GM19238 (cell line): ENCODE measurements at regions not wholly inside any gene's neighbourhood (a gene's known extent, or its start where the extent isn't known, plus 50 kb on each side); places are given as distances from the start of the nearest gene placed in this dataset.

ENCODE experiments used
- DNase-seq: peaks from one replicate; pipeline ENCODE4 v3.0.0; 2011; ENCODE audit warnings: low spot score; ENCODE audit not compliant: insufficient read length

DNA sequence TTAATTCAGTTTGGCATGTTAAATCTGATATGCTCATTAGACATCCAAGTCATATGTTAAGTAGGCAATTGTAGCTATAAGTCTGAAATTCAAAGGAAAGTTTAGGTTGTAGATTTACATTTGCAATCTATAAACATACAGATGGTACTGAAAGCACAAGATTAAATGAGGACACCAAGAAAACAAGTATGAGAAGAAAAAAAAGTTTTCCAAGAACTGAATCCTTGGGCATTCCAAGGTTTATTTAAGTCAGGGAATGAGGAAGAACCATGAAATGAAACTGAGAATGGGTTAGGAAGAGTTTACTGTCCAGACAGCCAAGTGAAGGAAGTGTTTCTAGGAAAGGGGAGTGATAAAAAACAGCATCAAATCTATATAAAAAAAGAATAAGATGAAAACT, 756.1 kb upstream of the DPPA4 start:
- DNase-seq = no peak

DNA sequence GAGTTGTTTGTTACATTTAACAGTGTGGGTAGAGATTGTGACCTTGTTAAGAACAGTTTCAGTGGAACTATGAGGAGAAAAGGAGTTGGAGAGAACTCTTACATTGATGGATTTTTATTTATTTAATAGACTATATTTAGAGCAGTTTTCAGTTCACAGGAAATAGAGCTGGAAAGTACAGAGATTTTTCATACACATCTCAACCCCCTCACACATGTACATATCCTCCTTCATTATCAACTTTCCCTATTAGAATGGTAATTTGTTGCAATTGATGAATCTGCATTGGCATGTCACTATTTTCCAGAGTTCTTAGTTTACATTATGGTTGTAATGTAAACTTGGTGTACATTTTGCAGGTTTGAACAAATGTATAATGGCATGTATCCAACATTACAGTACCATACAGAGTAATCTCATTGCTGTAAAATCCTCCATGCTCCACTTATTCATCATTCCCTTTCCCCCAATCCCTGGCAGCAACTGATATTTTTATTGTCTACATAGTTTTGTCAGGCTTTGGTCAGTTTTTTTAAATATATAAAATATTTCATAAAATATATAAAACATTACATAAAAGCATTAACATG, 756.6 kb upstream of the DPPA4 start:
- no peak for DNase-seq

DNA sequence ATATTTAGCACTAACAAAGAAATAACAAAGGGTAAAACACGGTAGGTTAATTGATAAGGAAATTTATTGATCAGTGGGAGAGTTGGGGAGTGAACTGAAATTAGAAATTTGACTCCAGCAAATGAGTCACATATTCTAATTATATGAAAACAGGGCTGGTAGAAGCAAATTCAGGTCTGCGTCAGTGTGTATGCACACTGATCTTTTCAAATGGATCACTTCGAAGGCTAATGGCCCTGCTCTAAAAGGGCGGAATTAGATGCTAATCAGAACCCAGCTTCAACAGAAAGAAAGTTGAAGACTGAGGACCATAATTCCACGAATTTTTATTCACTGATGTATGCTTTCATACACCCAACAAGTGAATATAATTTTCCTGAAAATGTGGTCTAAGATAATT, 762.4 kb upstream of the DPPA4 start:
- no peak for DNase-seq

DNA sequence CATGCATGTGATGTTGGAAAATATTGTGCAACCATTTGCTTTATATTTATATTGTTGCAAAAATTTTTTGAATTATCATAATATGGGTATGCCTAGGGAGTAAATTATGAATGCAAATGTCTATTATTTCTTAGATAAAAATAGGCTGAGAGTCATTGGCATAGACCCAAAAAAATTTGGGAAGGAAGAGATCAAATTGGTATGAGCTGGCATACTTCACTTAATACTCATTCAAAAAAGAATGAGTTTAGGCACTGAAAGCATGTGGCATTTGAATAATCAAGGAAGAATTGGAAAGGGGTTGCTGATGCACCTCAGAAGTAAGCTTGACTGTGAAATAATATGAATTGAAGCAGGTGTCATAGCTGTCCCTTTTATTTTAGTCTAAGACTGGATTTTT, 764.0 kb upstream of the DPPA4 start:
- DNase-seq = no peak

DNA sequence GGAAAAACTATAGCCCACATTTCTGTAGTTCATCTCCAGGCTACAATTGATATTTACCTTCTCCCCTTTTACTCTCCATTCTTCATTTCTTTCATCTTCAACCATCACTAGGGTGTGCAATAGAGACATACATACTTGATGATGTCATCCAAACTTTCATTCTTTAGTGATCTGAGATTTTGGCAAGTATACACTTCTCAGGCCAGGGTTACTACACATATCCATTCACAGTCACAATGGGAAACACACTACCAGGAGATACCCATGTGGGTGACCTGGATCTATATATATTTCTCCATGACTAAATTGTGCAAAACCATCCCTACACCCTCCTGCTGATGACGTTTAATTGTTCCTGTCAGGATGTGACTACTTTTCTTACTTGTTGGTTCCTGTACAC, 769.5 kb upstream of the DPPA4 start:
- no peak for DNase-seq

DNA sequence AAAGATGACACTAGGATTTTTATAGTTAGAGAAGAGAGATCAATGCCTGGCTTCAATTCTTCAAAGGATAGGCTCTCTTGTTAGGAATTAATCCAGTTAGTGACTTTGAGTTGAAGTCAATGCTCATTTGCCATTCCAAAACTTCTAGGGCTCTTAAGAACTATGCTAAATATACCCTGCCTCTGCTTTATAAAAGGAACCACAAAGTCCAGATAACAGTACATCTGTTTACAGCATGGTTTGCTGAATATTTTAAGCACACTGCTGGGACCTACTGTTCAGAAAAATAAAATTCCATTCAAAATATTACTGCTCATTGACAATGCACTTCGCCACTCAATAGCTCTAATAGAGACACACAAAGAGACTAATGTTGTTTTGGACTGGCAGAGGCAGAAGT, 786.6 kb upstream of the DPPA4 start:
- DNase-seq = no peak

DNA sequence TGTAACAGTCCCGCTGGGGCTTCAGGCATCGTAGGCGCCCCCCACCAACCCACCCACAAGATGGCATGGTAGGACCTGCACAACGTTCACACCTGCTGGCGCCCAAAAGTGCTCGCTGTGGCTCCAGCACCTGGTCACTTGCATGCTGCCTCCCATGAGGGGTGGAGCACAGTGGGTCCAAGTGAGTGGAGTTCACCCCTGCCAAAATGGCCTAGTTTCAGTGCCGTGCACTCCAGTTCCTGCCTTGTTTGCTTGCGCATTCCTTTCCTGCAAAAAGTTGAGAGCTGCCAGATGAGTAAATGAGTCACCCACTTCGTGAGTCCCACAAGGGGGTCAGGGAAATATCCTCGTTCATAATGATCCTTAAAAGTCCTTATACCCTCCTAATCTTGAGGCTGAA, 788.7 kb upstream of the DPPA4 start:
- DNase-seq = no peak

DNA sequence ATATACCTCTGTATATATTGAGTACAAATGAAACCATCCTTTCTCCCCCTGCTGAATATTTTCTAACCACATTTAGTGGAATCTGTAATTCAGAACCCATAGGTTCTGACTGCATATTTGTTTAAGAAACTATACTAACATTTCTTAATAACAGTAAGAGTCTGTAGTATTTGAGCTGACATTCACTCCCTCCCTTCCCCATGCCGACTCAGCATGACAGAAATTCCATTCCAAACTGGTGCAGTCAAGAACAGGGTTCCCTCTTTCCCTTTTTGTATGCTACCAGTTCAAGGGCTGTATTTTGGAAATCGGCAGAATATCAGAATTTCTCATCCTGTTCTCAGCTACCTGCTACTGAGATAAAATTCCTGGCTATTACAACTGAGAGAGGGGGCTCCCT, 796.6 kb upstream of the DPPA4 start:
- DNase-seq = no peak

DNA sequence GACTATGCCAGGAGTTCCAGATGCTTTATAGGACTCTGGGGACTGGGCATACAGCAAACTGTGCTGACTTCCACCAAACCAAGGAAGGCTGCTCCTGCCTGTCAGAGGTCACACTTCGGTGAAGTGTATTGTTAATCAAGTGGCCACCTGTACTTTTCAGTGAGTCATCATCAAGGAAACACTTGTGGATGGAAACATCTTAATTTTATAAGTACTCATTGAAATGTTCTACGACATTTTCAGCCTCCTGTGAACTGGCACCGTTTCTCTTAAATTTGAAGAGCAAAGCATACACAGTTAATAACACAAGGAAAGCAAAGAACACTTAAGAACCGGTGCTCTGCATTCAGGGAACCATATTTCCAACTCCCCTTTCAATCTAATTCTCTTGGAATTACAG, 801.7 kb upstream of the DPPA4 start:
- DNase-seq = no peak

DNA sequence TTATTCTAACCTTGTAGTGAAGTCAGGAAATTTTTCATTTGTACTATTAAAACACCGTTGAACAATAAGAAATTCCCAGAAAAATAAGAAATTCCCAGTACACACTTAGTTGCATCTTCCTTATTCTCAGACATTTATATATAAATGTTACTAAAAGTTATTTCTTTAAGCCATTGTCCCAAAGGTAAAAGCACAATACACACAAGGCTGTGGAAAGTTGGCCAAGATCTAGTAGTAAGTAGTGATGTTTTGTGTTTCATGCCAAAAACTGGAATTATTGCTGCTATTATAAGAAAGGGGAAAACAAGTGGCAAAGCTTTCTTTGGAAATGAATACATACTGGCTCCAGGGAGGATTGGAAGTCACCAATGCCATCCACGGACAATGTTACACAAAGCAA, 802.5 kb upstream of the DPPA4 start:
- no peak for DNase-seq

DNA sequence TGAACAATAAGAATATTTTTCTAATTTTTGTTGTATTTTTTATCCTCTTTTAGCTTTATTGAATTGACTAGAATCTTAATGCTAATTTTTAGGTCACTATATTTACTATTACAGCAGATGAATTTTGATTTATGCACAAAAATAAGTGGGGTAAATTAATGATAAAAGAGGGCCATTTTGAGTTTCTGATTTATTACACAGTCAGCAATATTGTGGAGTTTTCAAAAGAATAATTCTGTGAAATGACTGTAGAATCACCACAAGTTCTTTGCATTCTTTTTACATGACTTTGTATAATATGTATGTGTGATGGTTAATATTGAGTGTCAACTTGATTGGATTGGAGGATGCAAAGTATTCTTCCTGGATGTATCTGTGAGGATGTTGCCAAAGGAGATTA, 812.4 kb upstream of the DPPA4 start:
- no peak for DNase-seq

DNA sequence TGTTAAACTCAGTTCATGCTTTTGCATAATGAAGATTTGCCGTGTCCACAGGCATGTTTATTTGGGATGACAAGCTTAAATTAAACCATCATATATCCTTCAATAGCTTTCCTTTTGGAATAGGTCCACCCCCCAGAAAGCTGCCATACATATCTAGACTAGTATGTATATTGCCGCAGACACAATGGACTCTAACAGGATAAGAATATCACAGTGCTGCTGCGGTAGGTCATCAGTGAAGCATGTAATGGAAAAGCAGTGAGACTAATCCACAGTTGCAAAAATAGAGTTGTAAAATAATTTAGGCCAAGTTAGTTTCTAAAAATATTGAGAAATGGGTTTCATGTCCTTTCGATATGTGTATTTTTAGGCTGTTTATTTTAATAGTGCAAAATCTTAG, 819.9 kb upstream of the DPPA4 start:
- DNase-seq = no peak

DNA sequence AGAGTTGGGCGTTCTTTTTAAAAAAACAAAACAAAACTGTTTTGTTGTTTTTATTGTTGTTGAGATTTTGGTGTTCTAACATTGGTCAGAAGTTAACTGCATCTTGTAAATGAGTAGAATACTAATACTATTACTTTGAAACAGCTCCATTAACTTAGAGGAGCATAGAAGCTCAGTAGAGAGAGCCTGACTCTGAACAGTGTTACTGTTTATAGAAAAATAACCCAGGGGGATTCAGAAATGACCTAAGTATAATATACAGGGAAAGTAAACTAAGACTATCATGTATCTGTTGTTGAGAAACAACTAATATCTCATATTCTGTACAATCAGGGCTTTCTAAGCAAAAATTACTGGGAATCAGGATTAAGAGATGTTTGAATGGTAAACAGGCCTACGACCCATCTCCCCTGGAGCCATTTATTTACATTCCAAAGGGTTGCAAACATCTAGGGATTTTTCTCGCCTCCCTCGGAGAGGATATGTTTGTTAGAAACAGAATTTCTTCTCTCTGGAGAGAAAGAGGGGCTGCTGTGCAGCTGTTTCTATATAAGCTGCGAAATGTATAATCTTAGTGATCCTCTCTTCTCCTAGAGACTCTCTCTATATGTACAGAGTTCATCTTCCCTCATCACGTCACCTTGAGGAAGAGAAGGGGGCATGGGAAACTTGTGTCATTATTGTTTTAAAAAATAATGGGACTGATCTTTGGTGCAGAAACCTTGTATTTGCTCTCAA, 827.5 kb upstream of the DPPA4 start:
- no peak for DNase-seq

DNA sequence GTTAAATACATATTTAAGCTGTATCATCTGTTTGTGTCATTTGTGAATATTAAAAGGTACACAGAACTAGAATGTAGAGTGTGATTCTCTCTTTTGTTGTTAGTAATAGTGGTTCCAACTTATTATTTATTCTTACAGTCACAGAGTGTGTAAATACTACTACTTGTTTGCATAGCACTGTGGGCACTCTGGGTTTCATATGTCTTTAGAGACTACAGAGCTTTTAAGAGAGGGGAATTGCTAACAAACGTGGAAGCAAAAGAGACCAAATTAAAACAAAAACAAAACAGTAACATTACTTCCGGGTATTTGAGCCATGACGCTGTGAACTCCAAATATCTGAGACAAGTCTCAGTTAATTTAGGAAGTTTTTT, 828.0 kb upstream of the DPPA4 start:
- no peak for DNase-seq

DNA sequence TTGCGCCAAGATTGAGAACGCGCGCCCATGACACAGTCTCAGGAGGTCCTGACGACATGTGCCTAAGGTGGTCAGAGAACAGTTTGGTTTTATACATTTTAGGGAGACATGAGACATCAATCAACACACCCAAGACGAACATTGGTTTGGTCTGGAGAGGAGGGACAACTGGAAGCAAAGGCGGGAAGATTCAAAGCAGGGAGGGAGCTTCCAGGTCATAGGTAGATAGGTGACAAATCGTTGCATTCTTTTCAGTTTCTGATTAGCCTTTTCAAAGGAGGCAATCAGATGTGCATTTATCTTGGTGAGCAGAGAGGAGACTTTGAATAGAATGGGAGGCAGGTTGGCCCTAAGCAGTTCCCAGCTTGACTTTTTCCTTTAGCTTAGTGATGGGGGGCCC, 828.4 kb upstream of the DPPA4 start:
- no peak for DNase-seq

DNA sequence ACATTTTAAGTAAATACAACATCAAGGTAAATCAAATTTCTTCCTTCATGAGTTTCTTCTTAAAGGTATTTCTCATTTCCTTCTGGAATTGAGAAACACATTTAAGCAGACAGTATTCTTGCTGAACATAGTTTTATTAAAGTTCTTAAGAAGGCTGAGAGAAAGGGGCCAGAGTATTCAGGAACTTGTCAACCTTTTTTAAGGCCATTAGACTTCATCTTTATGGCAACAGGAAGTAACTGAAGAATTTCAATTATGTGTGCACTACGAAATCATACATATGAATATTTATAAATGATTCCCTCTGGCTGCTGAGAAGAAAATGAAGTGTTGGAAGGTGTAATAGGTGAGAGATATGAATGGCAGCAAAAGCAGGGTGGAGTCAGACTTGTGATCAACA, 829.4 kb upstream of the DPPA4 start:
- DNase-seq = no peak

DNA sequence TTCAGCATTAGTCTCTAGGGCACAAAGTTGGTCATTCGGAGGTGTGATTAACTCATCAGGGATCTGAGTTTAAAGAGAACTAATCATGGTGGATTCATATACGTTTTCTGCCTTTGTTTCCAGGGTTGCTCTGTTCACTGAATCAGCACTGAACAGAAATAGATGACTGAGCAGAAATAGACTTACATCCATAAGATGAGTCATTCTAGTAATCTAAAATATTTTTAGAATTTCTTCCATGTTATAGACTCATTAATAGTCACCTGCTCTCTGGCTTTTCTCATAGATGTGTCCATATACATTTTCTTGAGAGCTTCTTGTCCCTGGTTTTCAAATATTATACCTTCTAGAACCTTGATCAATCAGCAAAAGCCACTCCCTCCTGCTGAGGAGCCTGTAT, 837.6 kb upstream of the DPPA4 start:
- no peak for DNase-seq

DNA sequence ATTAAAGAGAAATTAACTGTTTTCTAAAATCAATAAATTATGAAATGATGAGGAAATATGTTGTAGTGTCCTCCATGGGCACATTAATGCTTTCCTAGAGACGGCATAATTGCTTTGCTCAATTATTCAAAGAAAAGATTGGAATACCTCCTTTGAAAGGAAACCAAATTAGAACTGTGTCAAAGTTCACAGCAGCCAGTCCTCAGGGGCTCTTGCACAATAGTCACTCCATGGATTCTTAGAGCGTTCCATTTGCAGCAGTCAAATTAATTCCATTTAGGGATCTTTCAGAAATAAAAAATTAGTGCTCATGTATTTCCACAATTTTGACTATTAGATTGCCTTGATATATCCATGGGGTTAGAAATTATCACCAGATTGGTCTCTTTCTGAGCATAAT, 841.6 kb upstream of the DPPA4 start:
- no peak for DNase-seq

DNA sequence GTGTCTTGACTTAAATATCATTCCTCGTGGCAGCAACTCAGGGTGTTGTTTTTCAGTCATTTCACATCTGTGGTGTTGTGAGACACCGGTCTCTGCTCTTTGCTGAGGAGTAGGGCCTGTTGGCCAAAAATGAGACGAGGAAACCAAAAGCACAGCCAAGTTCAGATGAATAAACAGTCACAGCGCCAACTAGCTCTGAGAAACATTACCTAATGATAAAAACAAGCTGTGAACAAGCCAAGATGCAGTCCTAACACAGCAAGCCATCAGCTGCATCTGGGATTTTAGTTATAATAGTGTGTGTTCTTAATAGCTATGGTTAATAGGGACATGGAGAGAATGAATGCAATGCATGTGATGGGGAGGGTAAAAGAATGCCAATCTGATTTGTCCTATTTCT, 843.4 kb upstream of the DPPA4 start:
- DNase-seq = no peak

DNA sequence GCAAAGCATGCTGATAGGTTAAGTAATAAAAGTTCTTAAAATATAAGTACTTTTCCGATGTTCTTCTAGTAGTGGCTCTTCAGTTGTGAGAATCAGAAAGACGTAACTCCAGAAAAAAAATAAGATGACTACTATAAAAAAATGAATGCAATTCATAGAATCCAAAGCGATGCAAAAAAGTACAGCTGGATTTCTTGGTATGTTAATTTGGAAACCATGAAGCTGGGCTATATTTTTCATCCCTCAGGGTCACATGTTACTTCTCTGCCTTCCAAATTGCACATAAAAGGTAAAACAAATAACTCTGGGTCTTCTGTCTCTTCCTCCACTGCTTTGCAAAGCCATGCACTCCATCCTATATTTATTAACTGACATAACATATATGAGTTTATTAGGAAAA, 843.9 kb upstream of the DPPA4 start:
- DNase-seq = no peak

DNA sequence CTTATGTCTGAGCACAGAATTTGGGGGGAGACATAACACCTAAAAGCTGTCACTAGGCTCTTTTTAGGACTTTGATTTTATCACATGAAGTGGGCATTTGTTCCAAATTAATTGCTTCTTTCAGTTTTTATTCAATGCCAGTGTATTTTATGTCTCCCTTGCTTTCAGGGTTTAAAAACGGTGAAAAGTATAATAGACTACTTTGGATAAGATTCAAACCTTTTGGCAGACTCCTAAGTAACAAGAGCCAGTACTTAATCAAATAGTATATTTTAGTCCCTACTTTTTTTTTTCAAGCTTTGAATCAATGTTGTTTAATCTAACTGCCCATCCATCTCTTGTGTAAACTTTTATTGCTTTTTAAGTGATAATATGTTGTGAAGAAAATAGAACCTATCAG, 847.2 kb upstream of the DPPA4 start:
- no peak for DNase-seq

DNA sequence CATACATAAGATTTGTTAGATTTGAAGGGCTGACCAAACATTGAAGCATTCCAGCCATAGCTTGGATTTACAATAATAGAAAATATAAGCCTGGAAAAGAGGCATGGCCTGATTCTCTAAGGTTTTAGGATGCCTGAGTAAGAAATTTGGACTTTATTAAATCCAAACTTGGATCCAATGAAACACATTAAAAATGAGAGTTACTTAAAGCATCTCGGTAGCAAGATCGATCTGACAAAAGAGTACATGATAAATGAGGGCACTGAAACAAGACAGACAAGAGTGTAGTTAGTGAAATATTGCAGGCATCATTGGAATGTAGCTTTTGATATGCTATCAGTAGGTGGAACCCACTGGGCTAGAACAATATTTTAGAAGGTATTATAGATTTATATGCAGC, 855.7 kb upstream of the DPPA4 start:
- no peak for DNase-seq

DNA sequence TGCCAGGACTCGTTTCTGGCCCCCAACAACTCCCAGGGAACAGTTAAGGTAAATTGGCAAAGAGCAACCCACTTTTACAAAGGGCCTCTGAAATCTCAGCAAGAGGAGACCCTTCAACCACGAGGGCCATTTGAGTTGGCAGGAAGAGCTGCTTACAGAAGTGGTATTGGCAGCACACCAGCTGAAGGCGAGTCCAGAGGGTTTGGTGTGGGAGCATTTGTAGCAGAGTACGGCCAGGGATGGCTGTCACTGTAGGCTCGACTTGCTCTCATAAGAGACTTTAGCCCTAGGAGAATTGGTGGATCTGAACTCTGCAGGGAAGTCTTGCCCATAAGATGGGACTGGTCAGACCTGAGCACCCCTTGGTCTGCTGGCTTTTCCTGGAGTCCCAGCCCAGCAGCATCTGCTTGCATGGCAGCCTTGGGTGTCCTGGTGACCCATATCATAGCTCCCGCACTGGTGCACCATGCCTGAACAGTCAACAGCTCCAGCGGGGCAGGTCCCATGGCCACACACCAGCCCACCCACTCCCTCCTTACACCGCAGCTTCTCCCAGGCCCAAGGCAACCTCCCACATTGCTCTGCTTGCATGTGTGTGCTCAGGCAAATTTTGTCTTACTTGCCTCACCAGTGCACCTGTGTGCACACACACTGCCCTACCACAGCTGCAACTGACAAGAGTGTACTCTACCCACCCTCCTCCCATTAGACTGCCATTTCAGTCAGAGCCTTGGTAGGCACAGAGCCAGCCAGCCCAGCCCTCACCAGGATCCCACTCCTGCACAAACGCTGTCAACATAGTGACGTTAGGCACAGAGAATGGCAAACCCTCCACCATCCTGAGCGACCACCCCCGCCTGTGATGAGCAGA, 861.6 kb upstream of the DPPA4 start:
- no peak for DNase-seq
